ENCODE measurements at regions not wholly inside any gene's neighbourhood (a gene's known extent, or its start where the extent isn't known, plus 50 kb on each side); places are given as distances from the start of the nearest gene placed in this dataset.
"Not testable (repeated sequence)": the region's sequence is repeated elsewhere in the genome, so short reads cannot be mapped to it uniquely, and the experiment has no call there.

GRCh38 chr4:77293426-77293825 is 136.4 kb downstream of the CCNG2 start:
- H3K27ac ChIP-seq (ENCODE audit: low read depth, low read length): no peak overlapping the region
- no peaks in the 10 kb centered on the region for H3K27me3 ChIP-seq (ENCODE audit: control insufficient read depth in 5 of 5, insufficient read depth in 4 of 5, low read length in 5 of 5)
- no peaks in the 10 kb centered on the region for H3K36me3 ChIP-seq (ENCODE audit: control insufficient read depth in 5 of 5, insufficient read depth in 5 of 5, low read length in 5 of 5)
- no peak overlapping the region for H3K4me3 ChIP-seq (ENCODE audit: low read depth in 1 of 5, low read length in 5 of 5)
- peaks cover 0 to 2% (median 0%) of the 10 kb centered on the region in 5 donors for H3K9me3 ChIP-seq (ENCODE audit: control insufficient read depth in 5 of 5, low read length in 5 of 5)
- no peaks in the 10 kb centered on the region for H3K4me1 ChIP-seq (ENCODE audit: control insufficient read depth in 5 of 5, insufficient read depth in 5 of 5, low read length in 5 of 5)
- H3K9ac ChIP-seq (ENCODE audit: low read length in 5 of 5): no peak overlapping the region

- not testable (repeated sequence) for H3K4me1 ChIP-seq (ENCODE audit: control insufficient read depth in 5 of 5, insufficient read depth in 5 of 5, low read length in 5 of 5); H3K9ac ChIP-seq (ENCODE audit: low read length in 5 of 5); H3K27ac ChIP-seq (ENCODE audit: low read depth, low read length)
Measured at GRCh38 chr4:77300996-77301395, 144.0 kb downstream of the CCNG2 start.

GRCh38 chr4:77305766-77306165 is 148.8 kb downstream of the CCNG2 start:
- Histone ChIP-seq H3K27me3 (ENCODE audit: control insufficient read depth in 5 of 5, insufficient read depth in 4 of 5, low read length in 5 of 5) (no peaks in the 10 kb centered on the region), H3K4me3 (ENCODE audit: low read depth in 1 of 5, low read length in 5 of 5) (no peak overlapping the region), H3K9me3 (ENCODE audit: control insufficient read depth in 5 of 5, low read length in 5 of 5) (no peaks in the 10 kb centered on the region), H3K9ac (ENCODE audit: low read length in 5 of 5) (no peak overlapping the region), H3K27ac (ENCODE audit: low read depth, low read length) (no peak overlapping the region), H3K36me3 (ENCODE audit: control insufficient read depth in 5 of 5, insufficient read depth in 5 of 5, low read length in 5 of 5) (no peaks in the 10 kb centered on the region), H3K4me1 (ENCODE audit: control insufficient read depth in 5 of 5, insufficient read depth in 5 of 5, low read length in 5 of 5) (no peaks in the 10 kb centered on the region)

More at GRCh38 chr4:77300996-77301395, 144.0 kb downstream of the CCNG2 start:
- H3K4me3 ChIP-seq (ENCODE audit: low read depth in 1 of 5, low read length in 5 of 5); H3K27me3 ChIP-seq (ENCODE audit: control insufficient read depth in 5 of 5, insufficient read depth in 4 of 5, low read length in 5 of 5); H3K36me3 ChIP-seq (ENCODE audit: control insufficient read depth in 5 of 5, insufficient read depth in 5 of 5, low read length in 5 of 5); H3K9me3 ChIP-seq (ENCODE audit: control insufficient read depth in 5 of 5, low read length in 5 of 5): not testable (repeated sequence)

DNA sequence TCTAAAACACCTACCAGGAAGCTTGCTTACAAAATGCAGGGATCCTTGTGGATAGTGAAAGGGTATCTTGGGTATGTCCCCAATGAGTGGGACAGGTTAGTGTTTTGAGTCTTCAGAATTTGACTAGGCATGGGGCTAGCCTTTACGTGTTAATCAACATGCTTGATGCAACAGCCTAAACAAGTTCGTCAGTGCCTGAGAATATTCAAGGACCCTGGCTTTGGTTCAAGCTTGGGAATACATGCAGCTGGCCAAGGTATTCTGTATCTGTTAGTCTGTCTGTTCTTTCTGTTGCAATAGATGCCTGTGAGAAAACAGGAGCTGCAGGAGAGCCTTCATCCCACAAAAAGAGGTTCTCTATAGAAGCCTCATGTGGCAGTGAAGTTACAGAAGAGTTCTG is 149.5 kb downstream of the CCNG2 start:
- Histone ChIP-seq H3K4me1 (ENCODE audit: control insufficient read depth in 5 of 5, insufficient read depth in 5 of 5, low read length in 5 of 5) (no peaks in the 10 kb centered on the region), H3K27me3 (ENCODE audit: control insufficient read depth in 5 of 5, insufficient read depth in 4 of 5, low read length in 5 of 5) (no peaks in the 10 kb centered on the region), H3K27ac (ENCODE audit: low read depth, low read length) (no peak overlapping the region), H3K9ac (ENCODE audit: low read length in 5 of 5) (no peak overlapping the region), H3K36me3 (ENCODE audit: control insufficient read depth in 5 of 5, insufficient read depth in 5 of 5, low read length in 5 of 5) (no peaks in the 10 kb centered on the region), H3K4me3 (ENCODE audit: low read depth in 1 of 5, low read length in 5 of 5) (no peak overlapping the region), H3K9me3 (ENCODE audit: control insufficient read depth in 5 of 5, low read length in 5 of 5) (no peaks in the 10 kb centered on the region)

DNA sequence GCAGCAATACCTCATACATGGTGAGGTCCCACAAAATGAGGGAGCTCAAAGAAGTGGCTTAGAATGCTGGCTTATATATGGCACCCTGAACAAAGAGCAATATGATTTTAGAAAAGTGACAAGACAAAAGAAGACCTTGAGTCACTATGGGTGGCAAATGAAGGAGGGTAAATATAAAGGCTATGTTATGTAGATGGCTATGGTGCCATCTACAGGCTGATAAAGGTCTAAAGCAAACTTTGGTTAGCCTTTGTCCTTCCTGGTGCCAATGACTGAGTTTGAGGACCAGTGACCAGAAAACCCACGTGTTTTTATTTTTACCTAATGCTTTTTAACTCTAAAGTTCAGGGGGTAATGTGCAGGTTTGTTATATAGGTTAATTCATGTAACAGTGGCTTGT is 151.8 kb downstream of the CCNG2 start:
- Histone ChIP-seq H3K27ac (ENCODE audit: low read depth, low read length) (no peak overlapping the region), H3K36me3 (ENCODE audit: control insufficient read depth in 5 of 5, insufficient read depth in 5 of 5, low read length in 5 of 5) (no peaks in the 10 kb centered on the region), H3K27me3 (ENCODE audit: control insufficient read depth in 5 of 5, insufficient read depth in 4 of 5, low read length in 5 of 5) (no peaks in the 10 kb centered on the region), H3K9me3 (ENCODE audit: control insufficient read depth in 5 of 5, low read length in 5 of 5) (no peaks in the 10 kb centered on the region), H3K9ac (ENCODE audit: low read length in 5 of 5) (no peak overlapping the region), H3K4me1 (ENCODE audit: control insufficient read depth in 5 of 5, insufficient read depth in 5 of 5, low read length in 5 of 5) (no peaks in the 10 kb centered on the region), H3K4me3 (ENCODE audit: low read depth in 1 of 5, low read length in 5 of 5) (no peak overlapping the region)

DNA sequence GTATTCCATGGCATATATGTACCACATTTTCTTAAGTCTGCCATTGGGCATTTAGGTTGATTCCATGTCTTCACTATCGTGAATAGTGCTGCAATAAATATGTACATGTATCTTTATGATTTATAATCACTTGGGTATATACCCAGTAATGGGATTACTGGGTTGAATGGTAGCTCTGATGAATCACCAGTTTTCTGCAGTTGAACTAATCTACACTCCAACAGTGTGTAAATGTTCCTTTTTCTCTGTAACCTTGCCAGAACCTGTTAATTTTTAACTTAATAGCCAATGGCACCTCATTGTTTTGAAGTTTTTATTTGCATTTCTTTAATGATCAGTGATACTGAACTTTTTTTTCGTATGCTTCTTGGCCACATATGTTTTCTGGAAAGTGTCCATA is 152.5 kb downstream of the CCNG2 start:
- no peak overlapping the region for H3K4me3 ChIP-seq (ENCODE audit: low read depth in 1 of 5, low read length in 5 of 5)
- no peaks in the 10 kb centered on the region for H3K9me3 ChIP-seq (ENCODE audit: control insufficient read depth in 5 of 5, low read length in 5 of 5)
- H3K27me3 ChIP-seq (ENCODE audit: control insufficient read depth in 5 of 5, insufficient read depth in 4 of 5, low read length in 5 of 5): no peaks in the 10 kb centered on the region
- no peaks in the 10 kb centered on the region for H3K4me1 ChIP-seq (ENCODE audit: control insufficient read depth in 5 of 5, insufficient read depth in 5 of 5, low read length in 5 of 5)
- no peak overlapping the region for H3K27ac ChIP-seq (ENCODE audit: low read depth, low read length)
- H3K36me3 ChIP-seq (ENCODE audit: control insufficient read depth in 5 of 5, insufficient read depth in 5 of 5, low read length in 5 of 5): no peaks in the 10 kb centered on the region
- no peak overlapping the region for H3K9ac ChIP-seq (ENCODE audit: low read length in 5 of 5)

DNA sequence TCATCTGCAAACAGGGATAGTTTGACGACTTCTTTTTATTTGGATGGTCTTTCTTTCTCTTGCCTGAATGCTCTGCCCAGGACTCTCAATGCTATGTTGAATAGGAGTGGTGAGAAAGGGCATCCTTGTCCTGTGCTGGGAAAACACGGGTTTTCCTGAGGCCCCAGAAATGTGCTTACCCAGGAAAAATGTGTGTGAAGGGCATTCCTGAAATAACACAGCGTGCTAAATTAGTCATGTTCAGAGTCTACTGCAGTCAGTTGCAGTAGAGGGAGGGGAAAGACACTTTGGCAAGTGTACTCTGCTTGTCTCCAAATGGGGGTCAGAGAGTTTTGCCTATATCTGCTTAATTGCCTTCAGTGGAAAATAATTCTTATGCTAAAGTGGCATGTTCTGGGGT is 153.9 kb downstream of the CCNG2 start:
- H3K4me1 ChIP-seq (ENCODE audit: control insufficient read depth in 5 of 5, insufficient read depth in 5 of 5, low read length in 5 of 5): no peaks in the 10 kb centered on the region
- no peaks in the 10 kb centered on the region for H3K9me3 ChIP-seq (ENCODE audit: control insufficient read depth in 5 of 5, low read length in 5 of 5)
- no peaks in the 10 kb centered on the region for H3K27me3 ChIP-seq (ENCODE audit: control insufficient read depth in 5 of 5, insufficient read depth in 4 of 5, low read length in 5 of 5)
- H3K27ac ChIP-seq (ENCODE audit: low read depth, low read length): no peak overlapping the region
- H3K9ac ChIP-seq (ENCODE audit: low read length in 5 of 5): no peak overlapping the region
- H3K4me3 ChIP-seq (ENCODE audit: low read depth in 1 of 5, low read length in 5 of 5): no peak overlapping the region
- H3K36me3 ChIP-seq (ENCODE audit: control insufficient read depth in 5 of 5, insufficient read depth in 5 of 5, low read length in 5 of 5): no peaks in the 10 kb centered on the region

- no peak overlapping the region for H3K9ac ChIP-seq (ENCODE audit: low read length in 5 of 5)
- H3K9me3 ChIP-seq (ENCODE audit: control insufficient read depth in 5 of 5, low read length in 5 of 5): peaks cover 2 to 10% (median 6%) of the 10 kb centered on the region in 5 donors
- no peaks in the 10 kb centered on the region for H3K4me1 ChIP-seq (ENCODE audit: control insufficient read depth in 5 of 5, insufficient read depth in 5 of 5, low read length in 5 of 5)
- H3K4me3 ChIP-seq (ENCODE audit: low read depth in 1 of 5, low read length in 5 of 5): no peak overlapping the region
- no peaks in the 10 kb centered on the region for H3K36me3 ChIP-seq (ENCODE audit: control insufficient read depth in 5 of 5, insufficient read depth in 5 of 5, low read length in 5 of 5)
- H3K27ac ChIP-seq (ENCODE audit: low read depth, low read length): no peak overlapping the region
- no peaks in the 10 kb centered on the region for H3K27me3 ChIP-seq (ENCODE audit: control insufficient read depth in 5 of 5, insufficient read depth in 4 of 5, low read length in 5 of 5)
Measured at GRCh38 chr4:77314697-77315096, 157.7 kb downstream of the CCNG2 start.

DNA sequence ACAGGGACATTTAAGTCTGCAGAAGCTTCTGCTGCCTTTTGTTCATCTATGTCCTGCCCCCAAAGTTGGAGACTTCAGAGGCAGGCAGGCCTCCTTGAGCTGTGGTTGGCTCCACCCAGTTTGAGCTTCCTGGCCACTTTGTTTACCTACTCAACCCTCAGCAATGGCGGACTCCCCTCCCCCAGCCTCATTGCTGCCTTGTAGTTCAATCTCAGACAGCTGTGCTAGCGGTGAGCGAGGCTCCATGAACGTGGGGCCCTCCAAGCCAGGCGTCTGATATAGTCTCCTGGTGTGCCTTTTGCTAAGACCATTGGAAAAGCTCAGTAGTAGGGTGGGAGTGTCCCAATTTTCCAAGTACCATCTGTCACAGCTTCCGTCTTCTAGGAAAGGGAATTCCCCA is 170.1 kb downstream of the CCNG2 start:
- Histone ChIP-seq H3K27me3 (ENCODE audit: control insufficient read depth in 5 of 5, insufficient read depth in 4 of 5, low read length in 5 of 5) (no peaks in the 10 kb centered on the region), H3K9ac (ENCODE audit: low read length in 5 of 5) (no peak overlapping the region), H3K4me1 (ENCODE audit: control insufficient read depth in 5 of 5, insufficient read depth in 5 of 5, low read length in 5 of 5) (no peaks in the 10 kb centered on the region)

DNA sequence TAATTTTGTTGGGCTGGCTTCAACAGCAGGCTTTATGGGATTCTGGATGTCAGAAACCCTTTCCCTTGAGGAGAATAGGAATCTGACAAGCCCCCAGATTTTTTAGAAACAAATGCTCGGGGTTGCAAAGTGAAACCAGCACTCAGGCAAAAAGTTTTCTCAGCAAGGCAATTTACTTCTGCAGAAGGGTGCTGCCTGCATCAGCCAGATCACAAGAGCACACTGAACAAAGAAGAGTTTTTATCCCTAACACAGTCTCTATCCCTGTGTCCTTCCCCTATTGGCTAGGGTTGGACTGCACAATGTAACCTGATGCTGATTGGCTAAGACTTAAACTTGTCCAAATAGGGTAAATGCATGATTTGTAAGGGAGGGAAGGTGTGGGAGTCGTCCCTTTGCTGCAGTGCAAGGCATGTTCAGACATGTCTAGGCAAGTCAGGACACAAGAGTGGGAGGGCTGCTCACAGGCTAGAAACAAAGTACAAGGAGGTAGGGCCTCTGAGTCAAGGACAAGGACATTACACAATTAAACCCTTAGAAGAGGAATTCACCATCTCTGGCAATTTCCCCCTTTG is 175.8 kb downstream of the CCNG2 start:
- Histone ChIP-seq H3K9ac (ENCODE audit: low read length in 5 of 5) (no peak overlapping the region), H3K9me3 (ENCODE audit: control insufficient read depth in 5 of 5, low read length in 5 of 5) (peaks cover 3 to 33% (median 27%) of the 10 kb centered on the region in 5 donors), H3K27ac (ENCODE audit: low read depth, low read length) (no peak overlapping the region), H3K27me3 (ENCODE audit: control insufficient read depth in 5 of 5, insufficient read depth in 4 of 5, low read length in 5 of 5) (no peaks in the 10 kb centered on the region), H3K4me1 (ENCODE audit: control insufficient read depth in 5 of 5, insufficient read depth in 5 of 5, low read length in 5 of 5) (no peaks in the 10 kb centered on the region), H3K4me3 (ENCODE audit: low read depth in 1 of 5, low read length in 5 of 5) (peak overlapping the region in 1 of 5 donors; percentile 5), H3K36me3 (ENCODE audit: control insufficient read depth in 5 of 5, insufficient read depth in 5 of 5, low read length in 5 of 5) (no peaks in the 10 kb centered on the region)

More for the DNA sequence above, 170.1 kb downstream of the CCNG2 start:
- Histone ChIP-seq H3K36me3 (ENCODE audit: control insufficient read depth in 5 of 5, insufficient read depth in 5 of 5, low read length in 5 of 5) (no peaks in the 10 kb centered on the region), H3K9me3 (ENCODE audit: control insufficient read depth in 5 of 5, low read length in 5 of 5) (peaks cover under 1 to 7% (median 3%) of the 10 kb centered on the region in 5 donors), H3K4me3 (ENCODE audit: low read depth in 1 of 5, low read length in 5 of 5) (no peak overlapping the region), H3K27ac (ENCODE audit: low read depth, low read length) (no peak overlapping the region)
